Progenitor cell of endocrine pancreas (in vitro differentiated cells): ENCODE measurements at regions not wholly inside any gene's neighbourhood (a gene's known extent, or its start where the extent isn't known, plus 50 kb on each side); places are given as distances from the start of the nearest gene placed in this dataset.

Experiments used
- DNase-seq: peaks from one replicate; pipeline ENCODE4 v3.0.0; 2021; ENCODE audit warnings: low spot score; ENCODE audit not compliant: unreplicated experiment
- H3K27ac Mint-ChIP-seq: 2 replicates; pipeline ENCODE4 v1.8.0; 2021; ENCODE audit warnings: mild to moderate bottlenecking, moderate library complexity, mixed read lengths
- H3K27me3 Mint-ChIP-seq: 2 replicates; pipeline ENCODE4 v1.8.0; 2021; ENCODE audit warnings: mixed read lengths
- H3K36me3 Mint-ChIP-seq: 2 replicates; pipeline ENCODE4 v1.8.0; 2022; ENCODE audit warnings: mixed read lengths; ENCODE audit not compliant: insufficient read depth
- H3K4me1 Mint-ChIP-seq: 2 replicates; pipeline ENCODE4 v1.8.0; 2021; ENCODE audit warnings: low read depth, mixed read lengths
- H3K4me3 Mint-ChIP-seq: 2 replicates; pipeline ENCODE4 v1.8.0; 2021; ENCODE audit warnings: low read depth, mild to moderate bottlenecking, moderate library complexity, mixed read lengths
- H3K9me3 Mint-ChIP-seq: 2 replicates; pipeline ENCODE4 v1.8.0; 2021; ENCODE audit warnings: low read depth, mixed read lengths
- CTCF ChIP-seq: fragments of 200-600 bp; sonication (generic); IDR thresholded peaks from one replicate; pipeline ENCODE4 v1.5.0; 2021; ENCODE audit warnings: antibody characterized with exemption, mild to moderate bottlenecking; ENCODE audit not compliant: unreplicated experiment

- H3K27ac Mint-ChIP-seq: no peak overlapping the region
- no peak for DNase-seq
- TF ChIP-seq CTCF: no peak
- H3K4me1 Mint-ChIP-seq: peaks cover 13% of the 10 kb centered on the region
- no peaks in the 10 kb centered on the region for H3K9me3 Mint-ChIP-seq
- no peak overlapping the region for H3K4me3 Mint-ChIP-seq
- no peaks in the 10 kb centered on the region for H3K36me3 Mint-ChIP-seq
- peaks cover 41% of the 10 kb centered on the region for H3K27me3 Mint-ChIP-seq
Observed at GRCh38 chr11:110907629-110908028, 195.4 kb upstream of the ARHGAP20 start.

- peaks cover 13% of the 10 kb centered on the region for H3K4me1 Mint-ChIP-seq
- H3K27ac Mint-ChIP-seq: no peak overlapping the region
- H3K4me3 Mint-ChIP-seq: no peak overlapping the region
- no peak for TF ChIP-seq CTCF
- no peaks in the 10 kb centered on the region for H3K9me3 Mint-ChIP-seq
- peaks cover 28% of the 10 kb centered on the region for H3K27me3 Mint-ChIP-seq
- no peaks in the 10 kb centered on the region for H3K36me3 Mint-ChIP-seq
- no peak for DNase-seq
Observed at GRCh38 chr11:110903830-110904229, 191.6 kb upstream of the ARHGAP20 start.

GRCh38 chr11:110903378-110903777 lies 191.1 kb upstream of the ARHGAP20 start:
- H3K4me1 Mint-ChIP-seq: peaks cover 13% of the 10 kb centered on the region
- no peak for DNase-seq
- H3K36me3 Mint-ChIP-seq: no peaks in the 10 kb centered on the region
- H3K4me3 Mint-ChIP-seq: no peak overlapping the region
- H3K27ac Mint-ChIP-seq: no peak overlapping the region
- TF ChIP-seq CTCF: no peak
- H3K9me3 Mint-ChIP-seq: no peaks in the 10 kb centered on the region
- peaks cover 26% of the 10 kb centered on the region for H3K27me3 Mint-ChIP-seq

- H3K36me3 Mint-ChIP-seq: no peaks in the 10 kb centered on the region
- no peaks in the 10 kb centered on the region for H3K9me3 Mint-ChIP-seq
Observed at GRCh38 chr11:110901441-110901840, 189.2 kb upstream of the ARHGAP20 start.

GRCh38 chr11:110900426-110900825 lies 188.2 kb upstream of the ARHGAP20 start:
- Mint-ChIP-seq H3K36me3 (no peaks in the 10 kb centered on the region), H3K27ac (no peak overlapping the region), H3K4me3 (no peak overlapping the region), H3K4me1 (peaks cover 6% of the 10 kb centered on the region), H3K27me3 (peaks cover 23% of the 10 kb centered on the region), H3K9me3 (no peaks in the 10 kb centered on the region)
- no peak for TF ChIP-seq CTCF
- no peak for DNase-seq

More at GRCh38 chr11:110901441-110901840, 189.2 kb upstream of the ARHGAP20 start:
- no peak for TF ChIP-seq CTCF
- Mint-ChIP-seq H3K4me1 (peaks cover 10% of the 10 kb centered on the region), H3K4me3 (no peak overlapping the region), H3K27me3 (peaks cover 27% of the 10 kb centered on the region), H3K27ac (no peak overlapping the region)
- no peak for DNase-seq
